T47D (cell line): ENCODE measurements at regions not wholly inside any gene's neighbourhood (a gene's known extent, or its start where the extent isn't known, plus 50 kb on each side); places are given as distances from the start of the nearest gene placed in this dataset.
"Not testable (repeated sequence)": the region's sequence is repeated elsewhere in the genome, so short reads cannot be mapped to it uniquely, and the experiment has no call there.

Experiments
- DNase-seq, 2 experiments: peaks; one replicate each; pipeline versions ENCODE4 v3.0.0 to v3.0.0-alpha.2; 2011 to 2012; ENCODE audit warnings: low read depth in 1 of 2, low spot score in 1 of 2
- JUND ChIP-seq: IDR thresholded peaks from 2 replicates; pipeline ENCODE4 v1.6.1; 2012; ENCODE audit warnings: low read depth
- in situ Hi-C: cut with HindIII; loops from 2 replicates; pipeline ENCODE4 v1.10.0; 2016; ENCODE audit warnings: low sequenced_read_pairs, low pct_unique_long_range_greater_than_20kb

GRCh38 chrX:76920607-76921006, 493.1 kb downstream of the MAGEE1 start:
- in situ Hi-C loops: no loop called here
- TF ChIP-seq JUND: no peak

GRCh38 chrX:76921176-76921575, 493.7 kb downstream of the MAGEE1 start:
- in situ Hi-C loops: no loop called here
- TF ChIP-seq JUND: no peak
- no peak for DNase-seq

More at GRCh38 chrX:76920607-76921006, 493.1 kb downstream of the MAGEE1 start:
- no peak for DNase-seq

- no peak for TF ChIP-seq JUND
- in situ Hi-C loops: no loop called here
- no peak for DNase-seq
Observed at GRCh38 chrX:76922100-76922499, 494.6 kb downstream of the MAGEE1 start.

- in situ Hi-C loops, DNase-seq: not testable (repeated sequence)
Observed at GRCh38 chrX:76924616-76925015, 497.1 kb downstream of the MAGEE1 start.

GRCh38 chrX:76931518-76931917, 504.0 kb downstream of the MAGEE1 start:
- TF ChIP-seq JUND: no peak
- no peak for DNase-seq
- in situ Hi-C loops: no loop called here

- DNase-seq: no peak
- TF ChIP-seq JUND: no peak
- in situ Hi-C loops: no loop called here
Observed at GRCh38 chrX:76957485-76957884, 489.7 kb upstream of the FGF16 start.

- DNase-seq: no peak
- in situ Hi-C loops: no loop called here
- TF ChIP-seq JUND: no peak
Observed at GRCh38 chrX:76971393-76972376, 475.5 kb upstream of the FGF16 start.

- no peak for TF ChIP-seq JUND
- DNase-seq: no peak
- in situ Hi-C loops: no loop called here
Observed at GRCh38 chrX:76977452-76977851, 469.7 kb upstream of the FGF16 start.

- in situ Hi-C loops: no loop called here
- TF ChIP-seq JUND: no peak
Observed at GRCh38 chrX:76987381-76987780, 459.8 kb upstream of the FGF16 start.

GRCh38 chrX:76996641-76997040, 450.5 kb upstream of the FGF16 start:
- no peak for DNase-seq
- TF ChIP-seq JUND: no peak
- in situ Hi-C loops: no loop called here

More at GRCh38 chrX:76987381-76987780, 459.8 kb upstream of the FGF16 start:
- no peak for DNase-seq

GRCh38 chrX:77003530-77003929, 443.7 kb upstream of the FGF16 start:
- in situ Hi-C loops: no loop called here
- no peak for TF ChIP-seq JUND
- no peak for DNase-seq

GRCh38 chrX:77003956-77004355, 443.2 kb upstream of the FGF16 start:
- in situ Hi-C loops: no loop called here
- TF ChIP-seq JUND: no peak
- no peak for DNase-seq

- no peak for TF ChIP-seq JUND
- in situ Hi-C loops: no loop called here
- no peak for DNase-seq
Observed at GRCh38 chrX:77009691-77010090, 437.5 kb upstream of the FGF16 start.
